ENCODE measurements at regions not wholly inside any gene's neighbourhood (a gene's known extent, or its start where the extent isn't known, plus 50 kb on each side); places are given as distances from the start of the nearest gene placed in this dataset.

DNA sequence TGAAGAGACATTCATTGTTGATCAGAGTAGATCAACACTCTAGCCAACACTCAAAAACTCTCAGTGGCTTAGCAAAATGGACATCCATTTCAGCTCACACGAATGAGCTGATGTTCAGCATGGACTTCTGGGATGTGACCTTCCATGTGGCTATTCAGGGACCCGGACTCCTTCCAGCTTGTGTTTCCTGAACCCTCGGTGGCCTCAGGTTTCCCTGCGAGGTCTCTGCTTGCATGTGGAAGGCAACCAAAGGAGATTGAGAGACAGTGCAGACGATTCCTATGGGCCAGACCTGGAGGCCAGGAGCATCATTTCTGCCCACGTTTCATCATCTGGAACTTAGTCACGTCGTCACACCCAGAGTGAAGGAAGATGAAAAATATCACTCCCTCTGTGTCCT, 1137.4 kb downstream of the TBC1D22A start:
- DNase-seq = no peak
- TF ChIP-seq POLR2A (IDR thresholded peaks at IDR 0.05) (no peak), CTCF (IDR thresholded peaks at IDR 0.05) (no peak), EP300 (IDR thresholded peaks at IDR 0.05) (no peak)
- Histone ChIP-seq H3K36me3 (no peaks in the 10 kb centered on the region), H3K4me1 (ENCODE audit: insufficient read depth) (no peaks in the 10 kb centered on the region), H3K27ac (no peak overlapping the region), H3K9me3 (no peaks in the 10 kb centered on the region), H3K4me3 (no peak overlapping the region), H3K27me3 (no peaks in the 10 kb centered on the region)
- intact Hi-C loops (cut with DNase I) = no loop called here
- WGBS, 3 donors = 91 to 93% (median 93%) methylated on average over 8 of the region's 8 CpGs

GRCh38 chr22:47898946-47899345, 1136.5 kb downstream of the TBC1D22A start:
- TF ChIP-seq CTCF (IDR thresholded peaks at IDR 0.05) = no peak
- TF ChIP-seq EP300 (IDR thresholded peaks at IDR 0.05) = no peak
- Histone ChIP-seq H3K27me3 (no peaks in the 10 kb centered on the region), H3K27ac (no peak overlapping the region), H3K4me3 (no peak overlapping the region), H3K4me1 (ENCODE audit: insufficient read depth) (no peaks in the 10 kb centered on the region), H3K36me3 (no peaks in the 10 kb centered on the region), H3K9me3 (no peaks in the 10 kb centered on the region)
- no peak for DNase-seq
- 60 to 82% (median 80%) methylated on average over 3 of the region's 3 CpGs for WGBS, 3 donors
- intact Hi-C loops (cut with DNase I) = no loop called here

- DNase-seq = no peak
- Histone ChIP-seq H3K4me1 (ENCODE audit: insufficient read depth) (peaks cover 13% of the 10 kb centered on the region), H3K36me3 (no peaks in the 10 kb centered on the region), H3K4me3 (no peak overlapping the region), H3K27me3 (no peaks in the 10 kb centered on the region), H3K27ac (peak overlapping the region in 1 of 2 donors; percentile 47), H3K9me3 (no peaks in the 10 kb centered on the region)
- WGBS, 3 donors = 14 to 38% (median 18%) methylated on average over 6 of the region's 6 CpGs
- intact Hi-C loops (cut with DNase I) = no loop called here
- TF ChIP-seq CTCF (IDR thresholded peaks at IDR 0.05) (no peak), EP300 (IDR thresholded peaks at IDR 0.05) (no peak), POLR2A (IDR thresholded peaks at IDR 0.05) (no peak)
Observed at GRCh38 chr22:47891609-47892008, 1129.2 kb downstream of the TBC1D22A start.

DNA sequence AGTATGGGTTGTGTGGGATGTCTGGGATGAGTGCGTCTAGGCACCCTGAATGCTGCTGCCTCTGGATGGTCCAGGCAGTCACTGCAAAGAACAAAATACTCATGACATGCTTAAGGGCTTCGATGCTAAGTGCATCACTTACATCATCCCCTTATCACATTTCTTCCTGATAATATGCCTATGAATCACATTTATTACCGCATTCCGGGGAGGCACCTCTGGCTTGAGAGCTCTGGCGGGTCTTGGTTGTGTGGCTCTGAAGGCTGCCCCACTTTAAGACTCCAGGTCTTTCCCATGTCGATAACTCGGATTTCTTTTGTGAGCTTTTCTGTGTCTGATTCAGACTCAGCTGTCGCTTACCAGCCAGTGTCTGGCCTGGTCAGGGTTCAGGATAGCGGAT, 1126.4 kb downstream of the TBC1D22A start:
- Histone ChIP-seq H3K27me3 (no peaks in the 10 kb centered on the region), H3K4me1 (ENCODE audit: insufficient read depth) (peaks cover 18% of the 10 kb centered on the region), H3K4me3 (no peak overlapping the region), H3K36me3 (no peaks in the 10 kb centered on the region), H3K27ac (no peak overlapping the region), H3K9me3 (no peaks in the 10 kb centered on the region)
- intact Hi-C loops (cut with DNase I) = no loop called here
- WGBS, 3 donors = 74 to 79% (median 75%) methylated on average over 9 of the region's 9 CpGs
- no peak for DNase-seq
- TF ChIP-seq POLR2A (IDR thresholded peaks at IDR 0.05) (no peak), CTCF (IDR thresholded peaks at IDR 0.05) (no peak)

DNA sequence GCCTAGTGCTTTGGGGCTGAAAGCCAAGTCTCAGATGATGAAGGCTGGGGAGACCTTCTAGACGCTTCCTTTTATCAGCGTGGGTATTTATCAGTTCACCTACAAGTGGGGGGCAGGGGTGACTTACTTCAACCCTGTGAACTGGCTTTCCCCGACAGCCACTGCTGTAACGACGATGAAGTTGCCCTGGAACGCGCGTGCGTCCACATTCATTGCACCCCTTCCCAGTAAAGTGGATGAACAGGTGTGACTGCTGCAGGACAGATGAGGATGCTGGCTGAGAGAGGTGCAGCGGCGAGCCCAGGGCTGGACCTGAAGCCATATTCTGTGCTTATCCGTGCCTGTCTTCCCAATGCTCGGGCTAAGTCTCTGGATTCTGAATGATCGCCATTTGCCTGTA, 1122.3 kb downstream of the TBC1D22A start:
- DNase-seq = no peak
- H3K27ac ChIP-seq = no peak overlapping the region
- intact Hi-C loops (cut with DNase I) = no loop called here
- peaks cover 11% of the 10 kb centered on the region for H3K4me1 ChIP-seq (ENCODE audit: insufficient read depth)
- H3K4me3 ChIP-seq = no peak overlapping the region
- H3K27me3 ChIP-seq = no peaks in the 10 kb centered on the region
- TF ChIP-seq EP300 (IDR thresholded peaks at IDR 0.05) (no peak), CTCF (IDR thresholded peaks at IDR 0.05) (no peak), POLR2A (IDR thresholded peaks at IDR 0.05) (no peak)
- H3K36me3 ChIP-seq = no peaks in the 10 kb centered on the region
- H3K9me3 ChIP-seq = no peaks in the 10 kb centered on the region
- 96 to 98% (median 97%) methylated on average over 14 of the region's 14 CpGs for whole genome bisulfite sequencing, 3 donors
